ENCODE measurements at regions not wholly inside any gene's neighbourhood (a gene's known extent, or its start where the extent isn't known, plus 50 kb on each side); places are given as distances from the start of the nearest gene placed in this dataset.
A peak's percentile ranks its signal among the peaks of the same experiment; 100 is the strongest.

DNA sequence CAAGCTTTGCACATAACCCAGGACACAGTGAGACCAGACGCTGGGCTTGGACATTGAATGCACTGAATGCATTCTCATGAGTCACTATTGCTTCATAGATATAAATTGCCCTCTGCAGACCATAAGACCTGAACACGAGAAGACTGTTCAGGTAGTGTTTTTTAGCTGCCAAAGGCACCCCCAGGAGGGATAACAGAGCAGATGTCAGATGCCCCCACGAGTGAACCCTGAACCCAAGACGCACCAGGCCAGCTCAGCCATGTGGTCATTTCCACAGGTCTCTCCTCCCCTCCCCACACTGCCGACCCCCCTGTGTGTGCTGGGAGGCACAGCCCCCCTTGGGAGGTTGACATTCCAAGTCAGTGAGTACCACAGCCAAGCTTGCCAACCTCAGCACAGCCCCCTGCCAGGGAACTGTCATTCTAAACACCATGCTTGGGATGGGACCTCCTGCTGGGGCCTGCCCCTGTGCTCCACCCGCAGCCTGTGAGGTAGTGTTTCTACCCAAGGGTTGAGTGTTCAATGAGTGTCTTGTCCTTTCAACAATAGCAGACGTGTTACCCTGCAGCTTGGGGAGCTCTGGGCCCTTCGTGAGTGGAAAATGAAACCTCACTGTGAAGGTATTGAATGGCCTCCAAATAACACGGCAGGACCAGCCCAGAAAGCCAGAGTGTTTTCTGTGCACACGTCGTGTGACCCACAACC, 68.2 kb downstream of the PSMG1 start:
- Histone ChIP-seq H3K23me2 (ENCODE audit: insufficient read length, low read depth, low read length, poor library complexity, severe bottlenecking) (no peaks in the 10 kb centered on the region), H2BK20ac (ENCODE audit: low read depth, low read length, poor library complexity, severe bottlenecking) (no peak overlapping the region), H4K20me1 (ENCODE audit: control insufficient read depth, insufficient read depth, insufficient read length) (no peaks in the 10 kb centered on the region), H2BK12ac (ENCODE audit: insufficient read length, low read depth, low read length) (no peak overlapping the region), H2AK5ac (ENCODE audit: insufficient read length, low read length) (no peak overlapping the region), H3K18ac (ENCODE audit: insufficient read length, low read depth, low read length) (no peak overlapping the region), H4K91ac (ENCODE audit: insufficient read length, low read depth, low read length) (no peak overlapping the region), H2BK5ac (ENCODE audit: insufficient read length, low read length) (no peak overlapping the region), H3K9ac (ENCODE audit: extremely low read depth, insufficient read length, low read length) (no peak overlapping the region), H2AFZ (ENCODE audit: low read length) (no peak overlapping the region), H3K14ac (ENCODE audit: insufficient read depth, low read length) (no peak overlapping the region; the same call in 1 of the 2 replicates), H3K79me2 (ENCODE audit: insufficient read depth, low read length) (no peaks in the 10 kb centered on the region), H4K8ac (replicated peaks; ENCODE audit: insufficient read length, low read depth, low read length) (no peak overlapping the region), H3K27me3 (ENCODE audit: insufficient read depth, low read length) (no peaks in the 10 kb centered on the region), H3K4me1 (ENCODE audit: insufficient read depth, low read length) (no peaks in the 10 kb centered on the region), H3K56ac (ENCODE audit: insufficient read length, low read depth, low read length) (no peak overlapping the region), H3T11ph (ENCODE audit: low read length) (no peak overlapping the region), H4K5ac (ENCODE audit: insufficient read length, low read depth, low read length) (no peak overlapping the region), H3K4me2 (ENCODE audit: insufficient read depth, insufficient read length, low read length) (no peak overlapping the region), H3K23ac (ENCODE audit: insufficient read length, low read depth, low read length) (no peak overlapping the region), H2BK120ac (ENCODE audit: low read depth, low read length, poor library complexity, severe bottlenecking) (no peak overlapping the region), H3K9me3 (ENCODE audit: control insufficient read depth, low read depth, low read length) (no peaks in the 10 kb centered on the region), H3K4ac (ENCODE audit: low read depth, low read length) (no peak overlapping the region), H2BK15ac (ENCODE audit: low read depth, low read length) (no peak overlapping the region), H3K79me1 (ENCODE audit: insufficient read depth, low read depth, low read length, poor library complexity, severe bottlenecking) (no peaks in the 10 kb centered on the region), H3K27ac (ENCODE audit: insufficient read length, low read depth, low read length) (no peak overlapping the region)
- Mint-ChIP-seq H3K36me3 (ENCODE audit: insufficient read depth in 1 of 3, low read depth in 3 of 3) (no peaks in the 10 kb centered on the region; a peak in 2 of 7 replicates), H3K4me3 (no peak overlapping the region), H3K27ac (0 out of 7 replicates have a peak overlapping the region, but pooled peaks of 1 of the 3 experiments have one; percentile 49), H3K27me3 (ENCODE audit: low read depth) (no peaks in the 10 kb centered on the region; the same call in 1 of the 2 replicates), H3K9me3 (no peaks in the 10 kb centered on the region; a peak in 1 of 5 replicates), H3K4me1 (peaks cover 12 to 14% of the 10 kb centered on the region in 2 experiments)
- no peak for DNase-seq
- no CpG with 5 or more reads among the region's 11 CpGs for WGBS (ENCODE audit: extremely low coverage, insufficient read length, low lambda C conversion rate)
- no peak for TF ChIP-seq CTCF (conservative IDR thresholded peaks at IDR 0.05)
